NCI-H2107 treated with DMSO at 0.1 percent for 48 hours (cell line): ENCODE measurements at regions not wholly inside any gene's neighbourhood (a gene's known extent, or its start where the extent isn't known, plus 50 kb on each side); places are given as distances from the start of the nearest gene placed in this dataset.

Experiments
- DNase-seq: peaks from one replicate; lab custom pipeline; 2025; ENCODE audit not compliant: unreplicated experiment; lab: John Stamatoyannopoulos, UW

GRCh38 chr10:123552760-123553554, 113.2 kb upstream of the GPR26 start:
- DNase-seq: no peak

GRCh38 chr10:123553810-123554430, 112.2 kb upstream of the GPR26 start:
- no peak for DNase-seq

GRCh38 chr10:123554656-123555055, 111.5 kb upstream of the GPR26 start:
- no peak for DNase-seq

- DNase-seq: no peak
Observed at GRCh38 chr10:123555616-123556015, 110.5 kb upstream of the GPR26 start.

- no peak for DNase-seq
Observed at GRCh38 chr10:123556049-123556448, 110.1 kb upstream of the GPR26 start.

- DNase-seq: no peak
Observed at GRCh38 chr10:123556736-123557135, 109.4 kb upstream of the GPR26 start.

GRCh38 chr10:123557366-123558108, 108.6 kb upstream of the GPR26 start:
- no peak for DNase-seq

GRCh38 chr10:123558651-123559050, 107.5 kb upstream of the GPR26 start:
- DNase-seq: no peak

GRCh38 chr10:123559066-123559822, 106.9 kb upstream of the GPR26 start:
- DNase-seq: peak; percentile 5

- no peak for DNase-seq
Observed at GRCh38 chr10:123559823-123560092, 106.4 kb upstream of the GPR26 start.

GRCh38 chr10:123560301-123561140, 105.6 kb upstream of the GPR26 start:
- no peak for DNase-seq

GRCh38 chr10:123561141-123561440, 105.1 kb upstream of the GPR26 start:
- no peak for DNase-seq

- no peak for DNase-seq
Observed at GRCh38 chr10:123562387-123562786, 103.8 kb upstream of the GPR26 start.

GRCh38 chr10:123562811-123563580, 103.2 kb upstream of the GPR26 start:
- DNase-seq: no peak

GRCh38 chr10:123563581-123563855, 102.6 kb upstream of the GPR26 start:
- no peak for DNase-seq

- no peak for DNase-seq
Observed at GRCh38 chr10:123563994-123564393, 102.2 kb upstream of the GPR26 start.

- no peak for DNase-seq
Observed at GRCh38 chr10:123564631-123565030, 101.5 kb upstream of the GPR26 start.

- no peak for DNase-seq
Observed at GRCh38 chr10:123565691-123566660, 100.2 kb upstream of the GPR26 start.
